ENCODE measurements at regions not wholly inside any gene's neighbourhood (a gene's known extent, or its start where the extent isn't known, plus 50 kb on each side); places are given as distances from the start of the nearest gene placed in this dataset.

GRCh38 chr2:220174826-220175225 is 547.4 kb downstream of the SLC4A3 start:
- intact Hi-C loops (cut with DNase I) = no loop called here
- Histone ChIP-seq H3K36me3 (no peaks in the 10 kb centered on the region), H3K4me1 (no peaks in the 10 kb centered on the region), H3K27me3 (no peaks in the 10 kb centered on the region), H3K4me3 (no peak overlapping the region), H3K27ac (no peak overlapping the region), H3K9me3 (no peaks in the 10 kb centered on the region)
- no peak for DNase-seq
- ATAC-seq = no peak
- TF ChIP-seq, protein P1, sequence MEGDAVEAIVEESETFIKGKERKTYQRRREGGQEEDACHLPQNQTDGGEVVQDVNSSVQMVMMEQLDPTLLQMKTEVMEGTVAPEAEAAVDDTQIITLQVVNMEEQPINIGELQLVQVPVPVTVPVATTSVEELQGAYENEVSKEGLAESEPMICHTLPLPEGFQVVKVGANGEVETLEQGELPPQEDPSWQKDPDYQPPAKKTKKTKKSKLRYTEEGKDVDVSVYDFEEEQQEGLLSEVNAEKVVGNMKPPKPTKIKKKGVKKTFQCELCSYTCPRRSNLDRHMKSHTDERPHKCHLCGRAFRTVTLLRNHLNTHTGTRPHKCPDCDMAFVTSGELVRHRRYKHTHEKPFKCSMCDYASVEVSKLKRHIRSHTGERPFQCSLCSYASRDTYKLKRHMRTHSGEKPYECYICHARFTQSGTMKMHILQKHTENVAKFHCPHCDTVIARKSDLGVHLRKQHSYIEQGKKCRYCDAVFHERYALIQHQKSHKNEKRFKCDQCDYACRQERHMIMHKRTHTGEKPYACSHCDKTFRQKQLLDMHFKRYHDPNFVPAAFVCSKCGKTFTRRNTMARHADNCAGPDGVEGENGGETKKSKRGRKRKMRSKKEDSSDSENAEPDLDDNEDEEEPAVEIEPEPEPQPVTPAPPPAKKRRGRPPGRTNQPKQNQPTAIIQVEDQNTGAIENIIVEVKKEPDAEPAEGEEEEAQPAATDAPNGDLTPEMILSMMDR (IDR thresholded peaks at IDR 0.05) = no peak

DNA sequence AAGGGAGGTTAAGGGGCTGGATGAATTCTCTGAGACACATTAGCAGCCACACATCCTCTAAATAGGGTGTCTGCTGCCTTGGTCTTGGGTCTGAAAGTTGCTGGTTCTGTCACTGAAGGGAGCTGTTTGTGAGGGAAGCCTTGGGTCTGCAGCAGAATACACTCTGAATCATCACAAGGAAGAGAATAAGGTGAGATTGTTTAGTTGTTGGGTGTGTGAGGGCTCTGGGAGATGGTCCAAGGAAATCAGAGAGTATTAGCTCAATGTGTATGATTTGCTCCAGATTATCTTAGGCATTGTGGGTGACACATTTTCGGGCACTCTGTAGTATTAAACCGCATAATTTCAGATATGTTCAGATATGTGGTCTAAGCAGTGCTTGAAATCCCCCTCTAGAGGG is 548.5 kb downstream of the SLC4A3 start:
- no peak for DNase-seq
- Histone ChIP-seq H3K4me3 (no peak overlapping the region), H3K27me3 (no peaks in the 10 kb centered on the region), H3K27ac (no peak overlapping the region), H3K36me3 (no peaks in the 10 kb centered on the region), H3K4me1 (no peaks in the 10 kb centered on the region), H3K9me3 (no peaks in the 10 kb centered on the region)
- no peak for ATAC-seq
- TF ChIP-seq, protein P1 (IDR thresholded peaks at IDR 0.05) = no peak
- intact Hi-C loops (cut with DNase I) = no loop called here

DNA sequence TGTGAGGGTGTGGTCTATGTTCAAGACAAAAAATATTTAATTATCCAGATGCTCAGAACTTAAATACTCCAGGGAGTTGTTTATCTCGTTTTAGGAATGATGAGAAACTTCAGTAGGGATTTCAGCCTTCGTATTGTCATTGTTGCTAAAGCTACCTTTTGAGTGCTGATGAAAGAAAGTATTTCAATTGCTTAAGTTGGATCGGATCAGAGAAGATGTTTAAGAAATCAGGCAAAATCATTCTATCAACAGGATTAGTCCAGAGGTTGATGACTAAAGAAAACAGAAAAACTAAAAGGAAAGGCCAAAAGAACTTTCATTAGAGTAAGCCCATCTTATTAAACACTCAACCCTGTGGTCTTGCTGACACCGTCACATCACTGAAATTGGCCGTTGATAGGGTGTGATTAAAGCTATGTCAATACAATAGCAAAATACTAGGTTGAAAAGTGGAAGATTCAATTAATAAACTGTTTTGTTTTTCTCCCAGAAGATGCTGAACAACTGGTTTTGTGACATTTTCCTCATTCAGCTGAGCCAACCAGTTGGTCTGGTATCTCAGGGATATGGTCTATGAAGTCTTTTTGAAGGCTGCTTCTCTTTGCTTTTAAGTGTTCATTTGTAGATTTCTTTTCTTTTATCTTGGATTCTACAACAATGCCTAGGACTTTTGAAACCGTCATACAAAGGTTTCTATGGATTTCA is 551.7 kb downstream of the SLC4A3 start:
- H3K9me3 ChIP-seq = no peaks in the 10 kb centered on the region
- no peaks in the 10 kb centered on the region for H3K4me1 ChIP-seq
- H3K36me3 ChIP-seq = no peaks in the 10 kb centered on the region
- no peaks in the 10 kb centered on the region for H3K27me3 ChIP-seq
- H3K4me3 ChIP-seq = no peak overlapping the region
- DNase-seq = no peak
- intact Hi-C loops (cut with DNase I) = no loop called here
- no peak overlapping the region for H3K27ac ChIP-seq
- TF ChIP-seq, protein P1 (IDR thresholded peaks at IDR 0.05) = no peak
- ATAC-seq = no peak

GRCh38 chr2:220181165-220181564 is 553.7 kb downstream of the SLC4A3 start:
- TF ChIP-seq, protein P1 (IDR thresholded peaks at IDR 0.05) = no peak
- Histone ChIP-seq H3K4me3 (no peak overlapping the region), H3K27me3 (no peaks in the 10 kb centered on the region), H3K36me3 (no peaks in the 10 kb centered on the region), H3K27ac (no peak overlapping the region), H3K9me3 (no peaks in the 10 kb centered on the region), H3K4me1 (no peaks in the 10 kb centered on the region)
- no peak for ATAC-seq
- no peak for DNase-seq
- intact Hi-C loops (cut with DNase I) = no loop called here

GRCh38 chr2:220182790-220183189 is 555.4 kb downstream of the SLC4A3 start:
- H3K4me3 ChIP-seq = no peak overlapping the region
- no peak for ATAC-seq
- intact Hi-C loops (cut with DNase I) = no loop called here
- no peak overlapping the region for H3K27ac ChIP-seq
- TF ChIP-seq, protein P1 (IDR thresholded peaks at IDR 0.05) = no peak
- H3K9me3 ChIP-seq = no peaks in the 10 kb centered on the region
- H3K27me3 ChIP-seq = no peaks in the 10 kb centered on the region
- DNase-seq = no peak
- H3K4me1 ChIP-seq = no peaks in the 10 kb centered on the region
- H3K36me3 ChIP-seq = no peaks in the 10 kb centered on the region

Measured in upper lobe of right lung (tissue), 1 donor.